ENCODE measurements at regions not wholly inside any gene's neighbourhood (a gene's known extent, or its start where the extent isn't known, plus 50 kb on each side); places are given as distances from the start of the nearest gene placed in this dataset.

GRCh38 chr12:111209811-111210210 lies 159.1 kb downstream of the PHETA1 start:
- no peak for TF ChIP-seq CTCF (conservative IDR thresholded peaks at IDR 0.05)
- TF ChIP-seq ZFX (IDR thresholded peaks at IDR 0.05), result no peak
